ENCODE measurements at regions not wholly inside any gene's neighbourhood (a gene's known extent, or its start where the extent isn't known, plus 50 kb on each side); places are given as distances from the start of the nearest gene placed in this dataset.
"Not testable (repeated sequence)": the region's sequence is repeated elsewhere in the genome, so short reads cannot be mapped to it uniquely, and the experiment has no call there.

DNA sequence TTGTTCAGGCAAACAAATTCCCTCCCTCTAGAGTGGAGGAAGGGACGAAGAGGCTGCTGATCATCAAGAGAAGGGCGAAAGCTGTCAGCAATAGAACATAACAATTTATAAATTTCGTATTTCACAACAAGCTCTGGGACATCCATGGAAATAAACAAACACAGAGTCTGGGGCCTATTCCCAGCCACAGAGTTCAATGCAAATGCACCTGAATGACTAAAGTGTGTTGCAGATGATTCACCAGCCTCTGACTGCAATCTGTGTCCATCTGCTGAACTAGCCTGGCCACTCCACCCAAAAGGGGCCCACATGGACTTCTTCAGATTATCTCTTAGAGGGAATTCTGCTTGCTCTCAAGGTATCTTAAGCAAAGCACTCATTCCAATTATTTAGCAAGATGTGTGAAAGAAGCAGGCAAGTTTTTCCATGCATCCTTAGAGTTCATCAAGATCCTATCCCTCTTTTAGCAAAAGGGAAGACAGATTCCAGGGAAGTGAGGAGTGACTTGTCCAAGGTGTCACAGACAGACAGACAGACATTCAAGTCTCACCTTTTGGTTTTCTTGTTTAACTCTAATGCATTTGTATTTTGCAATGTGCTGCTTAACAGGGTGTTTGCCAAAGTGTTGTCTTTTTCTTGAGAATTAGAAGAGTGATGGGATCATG lies 307.8 kb upstream of the PAPPA start:
- TF ChIP-seq, protein P1, sequence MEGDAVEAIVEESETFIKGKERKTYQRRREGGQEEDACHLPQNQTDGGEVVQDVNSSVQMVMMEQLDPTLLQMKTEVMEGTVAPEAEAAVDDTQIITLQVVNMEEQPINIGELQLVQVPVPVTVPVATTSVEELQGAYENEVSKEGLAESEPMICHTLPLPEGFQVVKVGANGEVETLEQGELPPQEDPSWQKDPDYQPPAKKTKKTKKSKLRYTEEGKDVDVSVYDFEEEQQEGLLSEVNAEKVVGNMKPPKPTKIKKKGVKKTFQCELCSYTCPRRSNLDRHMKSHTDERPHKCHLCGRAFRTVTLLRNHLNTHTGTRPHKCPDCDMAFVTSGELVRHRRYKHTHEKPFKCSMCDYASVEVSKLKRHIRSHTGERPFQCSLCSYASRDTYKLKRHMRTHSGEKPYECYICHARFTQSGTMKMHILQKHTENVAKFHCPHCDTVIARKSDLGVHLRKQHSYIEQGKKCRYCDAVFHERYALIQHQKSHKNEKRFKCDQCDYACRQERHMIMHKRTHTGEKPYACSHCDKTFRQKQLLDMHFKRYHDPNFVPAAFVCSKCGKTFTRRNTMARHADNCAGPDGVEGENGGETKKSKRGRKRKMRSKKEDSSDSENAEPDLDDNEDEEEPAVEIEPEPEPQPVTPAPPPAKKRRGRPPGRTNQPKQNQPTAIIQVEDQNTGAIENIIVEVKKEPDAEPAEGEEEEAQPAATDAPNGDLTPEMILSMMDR (IDR thresholded peaks at IDR 0.05; ENCODE audit: borderline replicate concordance, insufficient read depth, low read depth, low read length), result no peak
- H3K4me3 ChIP-seq (ENCODE audit: low read depth, low read length), result no peak overlapping the region

DNA sequence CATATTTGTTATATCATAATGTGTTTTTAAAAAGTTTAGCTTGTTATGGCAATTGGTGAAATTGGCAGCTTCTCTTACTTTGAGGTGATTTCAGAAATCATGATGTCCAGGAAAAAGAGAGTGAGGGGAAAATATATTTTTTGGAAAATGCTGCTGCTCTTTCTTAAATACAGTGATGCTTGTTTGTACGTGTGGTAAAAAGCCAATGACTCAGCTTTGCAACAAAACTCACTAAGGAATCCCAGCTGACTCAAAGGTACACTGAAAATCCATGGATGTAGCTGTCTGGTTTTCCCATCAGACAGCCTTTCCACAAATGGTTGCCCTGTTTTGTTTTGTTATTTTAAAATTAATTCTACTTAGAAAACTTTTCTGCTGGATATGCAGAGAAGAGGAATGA lies 306.4 kb upstream of the PAPPA start:
- TF ChIP-seq, protein P1 (IDR thresholded peaks at IDR 0.05; ENCODE audit: borderline replicate concordance, insufficient read depth, low read depth, low read length), result no peak
- H3K4me3 ChIP-seq (ENCODE audit: low read depth, low read length), result no peak overlapping the region

DNA sequence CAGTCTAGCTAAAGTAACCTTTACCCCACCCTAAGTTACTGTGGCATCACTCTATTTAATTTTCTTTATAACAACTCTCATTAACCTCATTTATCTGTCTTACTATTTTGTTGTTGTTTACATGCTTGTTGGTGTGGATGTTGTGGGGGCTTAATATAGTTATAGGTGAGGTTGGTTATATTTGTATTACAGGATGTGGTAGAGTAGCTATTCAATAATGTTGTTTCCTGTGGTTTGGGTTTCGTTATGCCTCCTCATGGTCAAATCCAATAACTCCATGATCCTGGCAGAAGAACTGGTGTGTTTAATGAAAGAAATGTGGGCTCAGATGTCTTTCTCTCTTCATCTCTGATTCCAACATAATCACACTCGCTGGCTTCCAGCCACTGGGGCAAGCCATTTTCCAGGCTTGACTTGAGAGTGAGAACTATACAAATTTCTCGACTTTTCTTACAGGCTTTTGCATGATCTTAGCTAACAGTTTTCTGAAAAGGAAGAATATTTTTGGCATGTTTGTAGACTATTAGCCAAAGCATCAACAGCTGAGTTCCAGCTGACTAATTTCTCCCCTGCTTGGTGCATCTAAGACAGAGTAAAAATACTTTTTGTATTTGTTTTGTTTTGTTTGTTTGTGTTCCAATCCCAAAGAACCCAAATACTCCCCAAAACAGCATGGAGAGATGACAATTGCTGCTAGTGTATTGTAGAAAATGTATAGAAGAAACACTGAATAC lies 303.7 kb upstream of the PAPPA start:
- no peak overlapping the region for H3K4me3 ChIP-seq (ENCODE audit: low read depth, low read length)
- TF ChIP-seq, protein P1 (IDR thresholded peaks at IDR 0.05; ENCODE audit: borderline replicate concordance, insufficient read depth, low read depth, low read length), result no peak

DNA sequence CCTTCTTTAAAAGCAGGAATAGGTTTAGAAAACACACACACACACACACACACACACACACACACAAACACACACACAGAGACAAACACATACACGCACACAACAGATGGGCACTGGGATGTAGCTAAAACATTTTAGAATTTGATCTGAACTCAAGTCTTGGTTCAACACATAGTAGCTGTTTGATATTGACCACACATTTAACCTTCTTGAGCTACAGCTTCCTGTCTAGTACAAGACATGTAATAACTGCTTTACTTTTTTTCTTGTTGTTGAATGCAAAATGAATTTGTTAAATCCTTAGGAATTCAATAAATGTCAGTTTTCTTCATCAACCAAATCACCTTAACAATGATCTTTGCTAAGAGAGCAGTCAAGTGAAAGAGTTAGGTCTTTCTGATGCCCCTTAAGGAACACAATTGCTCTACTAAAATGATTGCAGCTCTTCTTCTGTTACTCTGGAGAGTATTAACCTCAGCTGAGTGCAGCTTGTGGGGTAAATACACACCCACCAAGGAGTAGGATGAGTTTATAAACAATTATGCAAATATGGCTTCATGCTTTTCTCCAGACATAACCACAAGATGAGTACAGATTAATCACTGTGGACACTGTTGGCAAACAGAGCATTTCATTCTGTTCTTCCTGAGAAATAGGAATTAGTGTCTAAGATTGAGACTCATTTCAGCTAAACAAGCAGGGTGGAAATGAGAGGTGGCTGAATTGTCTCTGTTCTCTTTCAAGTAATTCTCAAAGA lies 302.9 kb upstream of the PAPPA start:
- no peak overlapping the region for H3K4me3 ChIP-seq (ENCODE audit: low read depth, low read length)
- TF ChIP-seq, protein P1 (IDR thresholded peaks at IDR 0.05; ENCODE audit: borderline replicate concordance, insufficient read depth, low read depth, low read length), result no peak

DNA sequence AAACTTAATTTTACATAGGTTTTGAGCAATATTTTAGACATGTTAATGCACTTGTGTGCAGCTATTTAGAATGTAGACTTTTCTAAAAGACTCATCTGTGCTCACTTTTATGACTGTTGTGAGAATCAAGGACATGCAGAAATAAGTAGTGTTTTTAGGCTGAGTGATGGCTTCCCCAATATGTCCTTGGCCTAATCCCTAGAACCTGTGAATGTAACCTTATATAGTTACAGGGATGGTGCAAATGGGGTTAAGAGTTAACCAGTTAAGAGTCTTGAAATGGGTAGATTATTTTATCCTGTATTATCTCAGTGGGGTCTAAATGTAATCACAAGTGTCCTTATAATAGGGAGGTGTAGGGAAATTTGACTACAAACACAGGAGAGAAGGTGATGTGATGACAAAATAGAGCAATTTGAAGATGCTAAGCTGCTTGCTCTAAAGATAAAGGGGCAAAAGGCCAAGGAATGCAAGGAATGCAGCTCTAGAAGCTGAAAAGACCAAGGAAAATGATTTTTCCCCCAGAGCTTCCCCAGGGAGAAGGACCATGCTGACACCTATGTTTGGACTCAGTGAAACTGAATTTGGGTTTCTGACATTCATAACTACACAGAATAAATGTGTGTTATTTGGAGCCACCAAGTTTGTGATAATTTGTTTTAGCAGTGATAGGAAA lies 298.0 kb upstream of the PAPPA start:
- H3K4me3 ChIP-seq (ENCODE audit: low read depth, low read length), result no peak overlapping the region
- TF ChIP-seq, protein P1 (IDR thresholded peaks at IDR 0.05; ENCODE audit: borderline replicate concordance, insufficient read depth, low read depth, low read length), result no peak

DNA sequence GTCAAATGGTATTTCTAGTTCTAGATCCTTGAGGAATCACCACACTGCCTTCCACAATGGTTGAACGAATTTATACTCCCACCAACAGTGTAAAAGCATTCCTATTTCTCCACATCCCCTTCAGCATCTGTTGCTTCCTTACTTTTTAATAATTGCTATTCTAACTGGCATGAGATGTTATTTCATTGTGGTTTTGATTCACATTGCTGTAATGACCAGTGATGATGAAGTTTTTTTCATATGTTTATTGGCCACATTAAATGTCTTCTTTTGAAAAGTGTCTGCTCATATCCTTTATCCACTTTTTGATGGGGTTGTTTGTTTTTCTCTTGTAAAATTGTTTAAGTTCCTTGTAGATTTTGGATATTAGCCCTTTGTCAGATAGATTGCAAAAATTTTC lies 295.2 kb upstream of the PAPPA start:
- H3K4me3 ChIP-seq (ENCODE audit: low read depth, low read length), result not testable (repeated sequence)

DNA sequence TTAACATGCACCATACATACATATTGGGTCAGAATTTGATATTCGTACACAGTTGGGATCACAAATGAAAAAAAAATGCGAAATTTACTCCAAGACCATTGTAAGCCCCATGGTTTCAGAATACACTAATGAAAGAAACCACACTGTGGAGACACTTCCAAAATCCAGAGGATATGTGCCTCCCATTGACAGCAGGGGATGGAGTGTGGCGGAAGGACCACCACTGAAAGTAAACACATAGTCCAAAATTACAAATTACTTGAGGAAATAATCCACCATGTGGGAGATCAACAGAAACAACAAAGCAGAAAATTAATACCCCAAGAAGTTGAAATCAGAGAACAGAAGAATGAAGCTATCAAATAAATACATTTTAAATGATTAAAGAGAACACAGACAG lies 291.6 kb upstream of the PAPPA start:
- TF ChIP-seq, protein P1 (IDR thresholded peaks at IDR 0.05; ENCODE audit: borderline replicate concordance, insufficient read depth, low read depth, low read length), result no peak
- H3K4me3 ChIP-seq (ENCODE audit: low read depth, low read length), result no peak overlapping the region
